Duodenal mucosa (tissue), 2 donors: ENCODE measurements at regions not wholly inside any gene's neighbourhood (a gene's known extent, or its start where the extent isn't known, plus 50 kb on each side); places are given as distances from the start of the nearest gene placed in this dataset.

Experiments used
- H3K27ac ChIP-seq: one replicate; pipeline ENCODE4 v1.7.0; 2013; ENCODE audit warnings: low read depth, low read length
- H3K27me3 ChIP-seq, 2 donors: one replicate each; pipeline ENCODE4 v1.7.0; 2013; ENCODE audit warnings: low read length in 2 of 2, control low read depth in 1 of 2; ENCODE audit not compliant: insufficient read depth in 2 of 2, control insufficient read depth in 1 of 2
- H3K36me3 ChIP-seq, 2 donors: one replicate each; pipeline ENCODE4 v1.7.0; 2013; ENCODE audit warnings: low read length in 2 of 2, control low read depth in 1 of 2; ENCODE audit not compliant: insufficient read depth in 2 of 2, control insufficient read depth in 1 of 2
- H3K4me1 ChIP-seq, 2 donors: one replicate each; pipeline ENCODE4 v1.7.0; 2013; ENCODE audit warnings: low read length in 2 of 2, control low read depth in 1 of 2; ENCODE audit not compliant: insufficient read depth in 2 of 2, control insufficient read depth in 1 of 2
- H3K4me3 ChIP-seq, 2 donors: one replicate each; pipeline ENCODE4 v1.7.0; 2013; ENCODE audit warnings: low read length in 2 of 2, low read depth in 1 of 2
- H3K9ac ChIP-seq, 2 donors: one replicate each; pipeline ENCODE4 v1.7.0; 2013; ENCODE audit warnings: low read length in 2 of 2, low read depth in 1 of 2
- H3K9me3 ChIP-seq, 2 donors: one replicate each; pipeline ENCODE4 v1.7.0; 2013; ENCODE audit warnings: low read length in 2 of 2, control low read depth in 1 of 2; ENCODE audit not compliant: control insufficient read depth in 1 of 2

DNA sequence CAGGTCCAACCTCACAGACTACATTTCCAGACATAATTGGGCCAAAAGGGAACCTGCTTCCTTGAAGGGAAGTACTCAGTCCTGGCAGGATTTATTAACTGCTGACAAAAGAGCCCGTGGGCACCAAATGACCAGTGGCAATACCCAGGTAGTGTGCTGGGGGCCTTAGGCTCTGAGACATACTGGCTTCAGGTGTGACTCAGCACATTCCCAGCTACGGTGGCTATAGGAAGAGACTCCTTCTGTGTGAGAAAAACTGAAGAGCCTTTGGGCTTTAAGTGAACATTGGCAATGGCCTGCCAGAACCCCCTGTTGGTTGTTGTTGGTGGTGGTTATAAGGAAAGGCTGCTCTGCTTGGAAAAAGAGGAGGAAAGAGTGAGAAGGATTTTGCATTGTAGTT lies 401.8 kb downstream of the KCNJ3 start:
- Histone ChIP-seq H3K27ac (no peak overlapping the region), H3K4me3 (no peak overlapping the region), H3K36me3 (no peaks in the 10 kb centered on the region), H3K9ac (no peak overlapping the region), H3K27me3 (no peaks in the 10 kb centered on the region), H3K9me3 (peaks cover 7 to 10% of the 10 kb centered on the region in 2 donors), H3K4me1 (no peaks in the 10 kb centered on the region)

DNA sequence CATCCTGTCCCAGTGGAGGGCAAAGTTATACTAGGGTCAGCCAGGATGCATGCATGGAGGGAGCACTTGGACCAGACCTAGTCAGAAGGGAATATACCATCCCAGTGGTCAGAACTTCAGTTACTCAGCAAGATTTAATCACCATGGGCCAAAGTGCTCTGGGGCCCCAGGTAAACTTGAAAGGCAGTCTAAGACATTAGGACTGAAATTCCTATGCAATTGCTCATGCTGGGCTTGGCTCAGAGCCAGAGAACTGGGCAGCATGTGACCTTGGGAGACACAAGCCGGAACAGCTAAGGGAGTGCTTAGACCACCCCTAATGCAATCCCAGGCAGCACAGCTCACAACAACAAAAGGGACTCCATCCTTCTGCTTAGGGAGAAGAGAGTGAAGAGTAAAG lies 401.3 kb downstream of the KCNJ3 start:
- Histone ChIP-seq H3K9me3 (peaks cover 7 to 10% of the 10 kb centered on the region in 2 donors), H3K4me3 (no peak overlapping the region), H3K36me3 (no peaks in the 10 kb centered on the region), H3K4me1 (no peaks in the 10 kb centered on the region), H3K27me3 (no peaks in the 10 kb centered on the region), H3K27ac (no peak overlapping the region), H3K9ac (no peak overlapping the region)

GRCh38 chr2:155095613-155096012 lies 397.1 kb downstream of the KCNJ3 start:
- H3K27ac ChIP-seq, result no peak overlapping the region
- H3K27me3 ChIP-seq, result no peaks in the 10 kb centered on the region
- H3K4me3 ChIP-seq, result no peak overlapping the region
- no peaks in the 10 kb centered on the region for H3K36me3 ChIP-seq
- H3K9me3 ChIP-seq, result peaks cover 0 to under 1% of the 10 kb centered on the region in 2 donors
- H3K4me1 ChIP-seq, result no peaks in the 10 kb centered on the region
- H3K9ac ChIP-seq, result no peak overlapping the region

DNA sequence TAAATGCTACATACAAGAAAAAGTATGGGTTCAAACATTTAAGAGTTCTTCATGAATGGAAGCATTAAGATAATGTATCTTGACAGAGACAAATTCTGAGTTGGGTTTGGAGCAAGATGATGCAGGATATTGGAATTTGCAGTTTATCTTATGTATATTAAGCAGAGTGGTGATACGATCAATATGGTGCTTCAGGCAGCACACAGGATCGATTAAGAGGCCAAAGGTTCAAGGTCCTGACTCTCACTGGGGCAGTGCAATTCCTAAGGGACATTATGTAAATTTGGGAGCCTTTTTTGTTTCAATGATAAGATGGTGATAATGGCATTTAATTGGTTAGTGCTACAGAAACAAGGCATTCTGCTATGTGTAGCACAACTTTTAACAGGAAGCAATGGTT lies 381.9 kb downstream of the KCNJ3 start:
- no peak overlapping the region for H3K9ac ChIP-seq
- H3K36me3 ChIP-seq, result no peaks in the 10 kb centered on the region

GRCh38 chr2:155070489-155070888 lies 372.0 kb downstream of the KCNJ3 start:
- no peak overlapping the region for H3K27ac ChIP-seq
- H3K9me3 ChIP-seq, result no peaks in the 10 kb centered on the region
- no peak overlapping the region for H3K4me3 ChIP-seq
- no peaks in the 10 kb centered on the region for H3K4me1 ChIP-seq
- H3K27me3 ChIP-seq, result no peaks in the 10 kb centered on the region
- no peaks in the 10 kb centered on the region for H3K36me3 ChIP-seq
- H3K9ac ChIP-seq, result no peak overlapping the region

More for the DNA sequence above, 381.9 kb downstream of the KCNJ3 start:
- no peak overlapping the region for H3K4me3 ChIP-seq
- no peaks in the 10 kb centered on the region for H3K4me1 ChIP-seq
- H3K9me3 ChIP-seq, result no peaks in the 10 kb centered on the region
- H3K27me3 ChIP-seq, result no peaks in the 10 kb centered on the region
- no peak overlapping the region for H3K27ac ChIP-seq

DNA sequence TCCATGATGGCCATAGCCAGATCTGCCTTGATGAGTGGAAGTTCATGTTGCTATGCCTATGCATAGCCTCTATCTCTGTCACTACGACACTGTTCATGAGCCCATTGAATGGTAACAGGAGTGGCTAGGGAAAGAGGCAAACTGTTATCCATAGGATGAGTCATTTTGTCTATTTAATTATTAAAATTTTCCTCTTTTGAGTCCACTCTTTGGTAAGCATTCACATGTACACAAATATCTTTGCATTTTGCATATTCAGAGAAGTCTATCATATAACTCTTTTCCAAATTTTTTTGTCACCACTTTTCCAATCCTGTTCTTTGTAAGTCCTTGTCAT lies 364.4 kb downstream of the KCNJ3 start:
- no peaks in the 10 kb centered on the region for H3K9me3 ChIP-seq
- H3K27ac ChIP-seq, result no peak overlapping the region
- H3K4me1 ChIP-seq, result no peaks in the 10 kb centered on the region
- no peak overlapping the region for H3K9ac ChIP-seq
- H3K4me3 ChIP-seq, result no peak overlapping the region
- no peaks in the 10 kb centered on the region for H3K36me3 ChIP-seq
- no peaks in the 10 kb centered on the region for H3K27me3 ChIP-seq

GRCh38 chr2:155062250-155062921 lies 363.9 kb downstream of the KCNJ3 start:
- Histone ChIP-seq H3K4me3 (no peak overlapping the region), H3K36me3 (no peaks in the 10 kb centered on the region), H3K9ac (no peak overlapping the region), H3K4me1 (no peaks in the 10 kb centered on the region), H3K9me3 (no peaks in the 10 kb centered on the region), H3K27ac (no peak overlapping the region), H3K27me3 (no peaks in the 10 kb centered on the region)

DNA sequence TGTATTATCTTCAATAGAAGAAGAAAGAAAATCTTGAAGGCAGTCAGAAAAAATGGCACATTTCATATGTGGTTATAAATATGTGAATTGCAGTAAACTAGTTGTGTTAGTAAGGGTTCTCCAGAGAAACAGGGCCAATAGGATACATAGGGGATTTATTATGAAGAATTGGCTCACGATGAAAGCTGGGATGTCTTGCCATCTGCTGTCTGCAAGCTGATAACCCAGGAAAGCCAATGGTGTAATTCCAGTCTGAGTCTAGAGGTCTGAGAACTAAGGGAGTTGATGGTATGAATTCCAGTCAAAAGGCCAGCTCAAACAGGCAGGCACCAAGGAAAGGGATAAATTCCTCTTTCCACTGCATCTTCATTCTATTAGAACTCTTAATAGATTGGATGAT lies 362.4 kb downstream of the KCNJ3 start:
- no peaks in the 10 kb centered on the region for H3K36me3 ChIP-seq
- no peak overlapping the region for H3K4me3 ChIP-seq
- H3K27me3 ChIP-seq, result no peaks in the 10 kb centered on the region
- H3K9me3 ChIP-seq, result no peaks in the 10 kb centered on the region
- no peaks in the 10 kb centered on the region for H3K4me1 ChIP-seq
- no peak overlapping the region for H3K27ac ChIP-seq
- H3K9ac ChIP-seq, result no peak overlapping the region

GRCh38 chr2:155054712-155055111 lies 356.2 kb downstream of the KCNJ3 start:
- no peak overlapping the region for H3K27ac ChIP-seq
- no peaks in the 10 kb centered on the region for H3K36me3 ChIP-seq
- no peaks in the 10 kb centered on the region for H3K9me3 ChIP-seq
- H3K4me1 ChIP-seq, result no peaks in the 10 kb centered on the region
- H3K4me3 ChIP-seq, result no peak overlapping the region
- no peaks in the 10 kb centered on the region for H3K27me3 ChIP-seq
- H3K9ac ChIP-seq, result no peak overlapping the region

GRCh38 chr2:155043097-155043496 lies 344.6 kb downstream of the KCNJ3 start:
- no peaks in the 10 kb centered on the region for H3K4me1 ChIP-seq
- no peak overlapping the region for H3K27ac ChIP-seq
- H3K9me3 ChIP-seq, result peaks cover 0 to 4% of the 10 kb centered on the region in 2 donors
- H3K36me3 ChIP-seq, result no peaks in the 10 kb centered on the region
- H3K9ac ChIP-seq, result no peak overlapping the region
- no peak overlapping the region for H3K4me3 ChIP-seq
- no peaks in the 10 kb centered on the region for H3K27me3 ChIP-seq

DNA sequence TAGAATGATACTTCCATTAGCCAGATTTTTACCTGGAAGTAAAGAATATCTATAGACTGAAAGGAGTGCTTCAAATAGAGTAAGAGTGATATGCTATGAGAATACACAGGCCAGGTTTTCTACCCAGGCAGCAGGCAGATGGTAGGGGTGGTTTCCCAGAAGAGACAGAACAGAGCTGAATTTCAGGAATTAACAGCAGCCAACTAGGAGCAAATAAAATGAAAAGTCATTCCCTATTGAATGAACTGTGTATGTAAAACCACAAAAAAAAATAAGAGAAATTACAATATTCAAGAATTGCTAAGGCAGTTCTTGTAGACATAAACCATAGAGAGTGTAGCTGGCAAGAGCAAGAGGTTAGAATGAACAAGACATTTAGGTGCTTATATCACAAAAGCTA lies 336.8 kb downstream of the KCNJ3 start:
- Histone ChIP-seq H3K27ac (no peak overlapping the region), H3K9ac (no peak overlapping the region), H3K4me3 (no peak overlapping the region), H3K36me3 (no peaks in the 10 kb centered on the region), H3K4me1 (no peaks in the 10 kb centered on the region), H3K9me3 (no peaks in the 10 kb centered on the region), H3K27me3 (no peaks in the 10 kb centered on the region)
